Neural cell (in vitro differentiated cells): ENCODE measurements at regions not wholly inside any gene's neighbourhood (a gene's known extent, or its start where the extent isn't known, plus 50 kb on each side); places are given as distances from the start of the nearest gene placed in this dataset.

Experiments
- EP300 ChIP-seq: fragments of 450-650 bp; conservative IDR thresholded peaks from 2 replicates; pipeline ENCODE4 v1.6.1; 2014; ENCODE audit warnings: antibody characterized with exemption, mild to moderate bottlenecking, moderate library complexity; ENCODE audit not compliant: poor library complexity, severe bottlenecking
- EZH2 ChIP-seq: fragments of 200-600, 300-800 bp; shearing (Covaris generic), sonication (generic); IDR thresholded peaks from 2 replicates; pipeline ENCODE4 v1.6.1; 2014; ENCODE audit warnings: antibody characterized with exemption, low read length, borderline replicate concordance, mild to moderate bottlenecking; ENCODE audit not compliant: insufficient read depth, poor library complexity, severe bottlenecking
- SMC3 ChIP-seq: fragments of 450-650 bp; conservative IDR thresholded peaks from 2 replicates; pipeline ENCODE4 v1.6.1; 2014; ENCODE audit warnings: antibody characterized with exemption, mild to moderate bottlenecking, moderate library complexity; ENCODE audit not compliant: poor library complexity
- TAF1 ChIP-seq: IDR thresholded peaks from 2 replicates; pipeline ENCODE4 v1.6.1; 2012; ENCODE audit warnings: low read depth
- TF ChIP-seq, protein P1 (sequence below): fragments of 450-650 bp; IDR thresholded peaks from 2 replicates; pipeline ENCODE4 v1.5.1; 2014; ENCODE audit warnings: antibody characterized with exemption, mild to moderate bottlenecking, moderate library complexity; ENCODE audit not compliant: poor library complexity, severe bottlenecking

DNA sequence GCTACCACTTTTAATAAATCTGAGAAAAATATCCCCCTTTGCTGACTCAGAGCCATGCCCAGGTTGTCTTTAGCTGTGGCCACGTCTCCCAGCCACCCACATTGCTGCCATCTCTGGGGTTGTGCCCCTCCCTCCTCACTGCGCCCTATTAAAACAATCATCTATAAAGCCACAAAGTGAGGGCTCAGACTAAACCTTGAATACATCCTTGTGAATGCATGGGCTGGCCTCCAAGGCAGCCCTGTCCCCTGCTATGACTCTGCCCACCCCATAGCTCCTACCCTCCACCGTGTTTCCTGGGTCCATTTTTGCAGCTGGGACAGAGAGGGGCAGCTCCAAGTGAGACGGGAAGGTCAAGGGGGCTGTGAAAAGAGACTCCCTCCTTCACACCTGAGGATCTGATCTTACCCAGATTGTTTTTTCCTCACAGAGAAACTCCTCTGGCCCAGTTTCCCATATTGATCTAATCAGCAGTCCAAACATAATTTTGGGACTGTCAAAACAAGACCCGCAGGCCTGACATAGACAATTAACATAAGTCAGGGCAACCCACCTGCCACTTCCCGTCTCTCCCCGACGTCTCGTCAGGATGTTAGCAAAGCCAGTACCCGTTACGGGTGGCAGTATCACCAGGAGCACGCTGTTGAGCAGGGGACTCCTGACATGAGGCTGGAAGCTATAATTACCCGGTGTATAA is 199.0 kb downstream of the KATNAL1 start:
- TF ChIP-seq, protein P1, sequence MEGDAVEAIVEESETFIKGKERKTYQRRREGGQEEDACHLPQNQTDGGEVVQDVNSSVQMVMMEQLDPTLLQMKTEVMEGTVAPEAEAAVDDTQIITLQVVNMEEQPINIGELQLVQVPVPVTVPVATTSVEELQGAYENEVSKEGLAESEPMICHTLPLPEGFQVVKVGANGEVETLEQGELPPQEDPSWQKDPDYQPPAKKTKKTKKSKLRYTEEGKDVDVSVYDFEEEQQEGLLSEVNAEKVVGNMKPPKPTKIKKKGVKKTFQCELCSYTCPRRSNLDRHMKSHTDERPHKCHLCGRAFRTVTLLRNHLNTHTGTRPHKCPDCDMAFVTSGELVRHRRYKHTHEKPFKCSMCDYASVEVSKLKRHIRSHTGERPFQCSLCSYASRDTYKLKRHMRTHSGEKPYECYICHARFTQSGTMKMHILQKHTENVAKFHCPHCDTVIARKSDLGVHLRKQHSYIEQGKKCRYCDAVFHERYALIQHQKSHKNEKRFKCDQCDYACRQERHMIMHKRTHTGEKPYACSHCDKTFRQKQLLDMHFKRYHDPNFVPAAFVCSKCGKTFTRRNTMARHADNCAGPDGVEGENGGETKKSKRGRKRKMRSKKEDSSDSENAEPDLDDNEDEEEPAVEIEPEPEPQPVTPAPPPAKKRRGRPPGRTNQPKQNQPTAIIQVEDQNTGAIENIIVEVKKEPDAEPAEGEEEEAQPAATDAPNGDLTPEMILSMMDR, result no peak
- TF ChIP-seq EZH2 (no peak), SMC3 (no peak), EP300 (no peak), TAF1 (no peak)
